H9 (cell line): ENCODE measurements at regions not wholly inside any gene's neighbourhood (a gene's known extent, or its start where the extent isn't known, plus 50 kb on each side); places are given as distances from the start of the nearest gene placed in this dataset.

Source experiments
- DNase-seq: peaks from one replicate; pipeline ENCODE4 v3.0.0-alpha.2; 2017
- H2AFZ ChIP-seq: one replicate; pipeline ENCODE4 v1.6.1; 2013; ENCODE audit warnings: mild to moderate bottlenecking, low read length, control low read depth, moderate library complexity
- H2AK5ac ChIP-seq: 2 replicates; pipeline ENCODE4 v1.6.1; 2013; ENCODE audit warnings: low read length, control low read depth, mixed read lengths; ENCODE audit not compliant: insufficient read length
- H2BK120ac ChIP-seq: one replicate; pipeline ENCODE4 v1.6.1; 2013; ENCODE audit warnings: low read depth, mild to moderate bottlenecking, low read length, control low read depth, inconsistent platforms; ENCODE audit not compliant: poor library complexity, severe bottlenecking
- H2BK12ac ChIP-seq: 2 replicates; pipeline ENCODE4 v1.6.1; 2013; ENCODE audit warnings: low read length, control low read depth, mixed read lengths, low read depth; ENCODE audit not compliant: insufficient read length
- H2BK15ac ChIP-seq: 2 replicates; pipeline ENCODE4 v1.6.1; 2013; ENCODE audit warnings: low read depth, low read length, control low read depth
- H2BK20ac ChIP-seq: one replicate; pipeline ENCODE4 v1.6.1; 2013; ENCODE audit warnings: low read depth, mild to moderate bottlenecking, low read length, control low read depth, inconsistent platforms; ENCODE audit not compliant: poor library complexity, severe bottlenecking
- H2BK5ac ChIP-seq: 2 replicates; pipeline ENCODE4 v1.6.1; 2013; ENCODE audit warnings: low read length, control low read depth, mixed read lengths; ENCODE audit not compliant: insufficient read length
- H3K14ac ChIP-seq: 2 replicates; pipeline ENCODE4 v1.6.1; 2013; ENCODE audit warnings: low read length, control low read depth; ENCODE audit not compliant: insufficient read depth
- H3K18ac ChIP-seq: 2 replicates; pipeline ENCODE4 v1.6.1; 2013; ENCODE audit warnings: low read depth, mild to moderate bottlenecking, mixed read lengths, low read length, control low read depth; ENCODE audit not compliant: insufficient read length
- H3K23ac ChIP-seq: 2 replicates; pipeline ENCODE4 v1.6.1; 2013; ENCODE audit warnings: low read length, control low read depth, mixed read lengths, low read depth; ENCODE audit not compliant: insufficient read length
- H3K23me2 ChIP-seq: 2 replicates; pipeline ENCODE4 v1.6.1; 2013; ENCODE audit warnings: low read depth, mild to moderate bottlenecking, mixed read lengths, low read length, control low read depth; ENCODE audit not compliant: insufficient read length, poor library complexity, severe bottlenecking
- H3K27ac ChIP-seq: 2 replicates; pipeline ENCODE4 v1.5.1; 2013; ENCODE audit warnings: low read length, control low read depth, mixed read lengths, low read depth; ENCODE audit not compliant: insufficient read length
- H3K27me3 ChIP-seq: 2 replicates; pipeline ENCODE4 v1.6.1; 2013; ENCODE audit warnings: low read length, control low read depth, inconsistent platforms; ENCODE audit not compliant: insufficient read depth
- H3K4ac ChIP-seq: 2 replicates; pipeline ENCODE4 v1.6.1; 2013; ENCODE audit warnings: low read depth, mild to moderate bottlenecking, control low read depth, inconsistent platforms, low read length, moderate library complexity
- H3K4me1 ChIP-seq: 2 replicates; pipeline ENCODE4 v1.6.1; 2013; ENCODE audit warnings: low read length, control low read depth, inconsistent platforms; ENCODE audit not compliant: insufficient read depth
- H3K4me2 ChIP-seq: 2 replicates; pipeline ENCODE4 v1.6.1; 2013; ENCODE audit warnings: low read length, control low read depth, mixed read lengths; ENCODE audit not compliant: insufficient read length, insufficient read depth
- H3K56ac ChIP-seq: 2 replicates; pipeline ENCODE4 v1.6.1; 2013; ENCODE audit warnings: low read depth, mild to moderate bottlenecking, mixed read lengths, low read length, control low read depth; ENCODE audit not compliant: insufficient read length
- H3K79me1 ChIP-seq: 2 replicates; pipeline ENCODE4 v1.6.1; 2013; ENCODE audit warnings: low read depth, mild to moderate bottlenecking, moderate library complexity, low read length, control low read depth, inconsistent platforms; ENCODE audit not compliant: insufficient read depth, poor library complexity, severe bottlenecking
- H3K79me2 ChIP-seq: 2 replicates; pipeline ENCODE4 v1.6.1; 2013; ENCODE audit warnings: low read length, control low read depth, inconsistent platforms; ENCODE audit not compliant: insufficient read depth
- H3K9ac ChIP-seq: 2 replicates; pipeline ENCODE4 v1.6.1; 2013; ENCODE audit warnings: low read length, control low read depth, mixed read lengths; ENCODE audit not compliant: insufficient read length; ENCODE audit errors: extremely low read depth
- H3K9me3 ChIP-seq: one replicate; pipeline ENCODE4 v1.6.1; 2013; ENCODE audit warnings: low read depth, low read length, inconsistent platforms; ENCODE audit not compliant: control insufficient read depth
- H3T11ph ChIP-seq: one replicate; pipeline ENCODE4 v1.6.1; 2013; ENCODE audit warnings: mild to moderate bottlenecking, low read length, control low read depth, inconsistent platforms
- H4K20me1 ChIP-seq: one replicate; pipeline ENCODE4 v1.6.1; 2013; ENCODE audit not compliant: control insufficient read depth, insufficient read length, insufficient read depth
- H4K5ac ChIP-seq: 2 replicates; pipeline ENCODE4 v1.6.1; 2013; ENCODE audit warnings: low read depth, mild to moderate bottlenecking, mixed read lengths, low read length, control low read depth; ENCODE audit not compliant: insufficient read length
- H4K8ac ChIP-seq: replicated peaks from 2 replicates; pipeline ENCODE4 v1.6.1; 2013; ENCODE audit warnings: low read length, control low read depth, mixed read lengths, low read depth; ENCODE audit not compliant: insufficient read length
- H4K91ac ChIP-seq: 2 replicates; pipeline ENCODE4 v1.6.1; 2013; ENCODE audit warnings: low read depth, mild to moderate bottlenecking, moderate library complexity, mixed read lengths, low read length, control low read depth; ENCODE audit not compliant: insufficient read length
- H3K27ac Mint-ChIP-seq, 3 experiments: 2 replicates in 2 of 3; 3 replicates in 1 of 3; pipeline ENCODE4 v1.8.0; 2020 to 2021; ENCODE audit warnings: mixed read lengths in 3 of 3, mild to moderate bottlenecking in 1 of 3, moderate library complexity in 1 of 3
- H3K27me3 Mint-ChIP-seq: 2 replicates; pipeline ENCODE4 v1.8.0; 2021; ENCODE audit warnings: low read depth, mild to moderate bottlenecking, moderate library complexity, mixed read lengths
- H3K36me3 Mint-ChIP-seq, 3 experiments: 2 replicates in 2 of 3; 3 replicates in 1 of 3; pipeline ENCODE4 v1.8.0; 2020 to 2021; ENCODE audit warnings: low read depth in 3 of 3, mixed read lengths in 3 of 3; ENCODE audit not compliant: insufficient read depth in 1 of 3
- H3K4me1 Mint-ChIP-seq, 2 experiments: 2 replicates each; pipeline ENCODE4 v1.8.0; 2020; ENCODE audit warnings: mixed read lengths in 2 of 2
- H3K4me3 Mint-ChIP-seq, 2 experiments: 2 replicates in 1 of 2; 3 replicates in 1 of 2; pipeline ENCODE4 v1.8.0; 2020 to 2021; ENCODE audit warnings: mild to moderate bottlenecking in 2 of 2, mixed read lengths in 2 of 2, moderate library complexity in 1 of 2
- H3K9me3 Mint-ChIP-seq, 2 experiments: 2 replicates in 1 of 2; 3 replicates in 1 of 2; pipeline ENCODE4 v1.8.0; 2020; ENCODE audit warnings: mild to moderate bottlenecking in 2 of 2, mixed read lengths in 2 of 2, moderate library complexity in 1 of 2
- WGBS: extraction: QIAGEN DNeasy Blood & Tissue Kit; methylation state at CpG from one replicate; pipeline ENCODE4 v1.1.7; 2013; ENCODE audit warnings: missing lambda C conversion rate, low lambda C conversion rate, mixed read lengths; ENCODE audit not compliant: insufficient read length; ENCODE audit errors: extremely low coverage; 5-methylcytosine and 5-hydroxymethylcytosine counted together
- TF ChIP-seq, protein P1 (sequence below): fragments of 200-600 bp; sonication (generic); conservative IDR thresholded peaks from 3 replicates; pipeline ENCODE4 v1.8.0; 2021; ENCODE audit warnings: antibody characterized with exemption, mild to moderate bottlenecking

- Mint-ChIP-seq H3K4me3 (no peak overlapping the region), H3K36me3 (peaks cover 0 to 2% (median 0%) of the 10 kb centered on the region in 3 experiments; a peak in 1 of 7 replicates), H3K9me3 (peaks cover 0 to 3% of the 10 kb centered on the region in 2 experiments; a peak in 2 of 5 replicates), H3K27me3 (peaks cover 26% of the 10 kb centered on the region), H3K4me1 (peaks cover 0 to 21% of the 10 kb centered on the region in 2 experiments; a peak in 3 of 4 replicates), H3K27ac (no peak overlapping the region)
- Histone ChIP-seq H3K4ac (no peak overlapping the region), H2BK15ac (no peak overlapping the region), H3K4me2 (no peak overlapping the region), H4K91ac (no peak overlapping the region), H3K23me2 (no peaks in the 10 kb centered on the region), H3K56ac (no peak overlapping the region), H2AFZ (no peak overlapping the region), H2BK12ac (no peak overlapping the region), H3K27ac (no peak overlapping the region), H3K14ac (no peak overlapping the region), H3K9ac (no peak overlapping the region), H3K18ac (no peak overlapping the region), H3K27me3 (no peaks in the 10 kb centered on the region), H3K9me3 (no peaks in the 10 kb centered on the region), H2BK120ac (no peak overlapping the region), H3K79me2 (no peaks in the 10 kb centered on the region), H4K8ac (no peak overlapping the region), H3K79me1 (no peaks in the 10 kb centered on the region), H2BK5ac (no peak overlapping the region), H2AK5ac (no peak overlapping the region), H3T11ph (no peak overlapping the region), H3K23ac (no peak overlapping the region), H3K4me1 (no peaks in the 10 kb centered on the region), H2BK20ac (no peak overlapping the region), H4K20me1 (no peaks in the 10 kb centered on the region), H4K5ac (no peak overlapping the region)
- TF ChIP-seq, protein P1, sequence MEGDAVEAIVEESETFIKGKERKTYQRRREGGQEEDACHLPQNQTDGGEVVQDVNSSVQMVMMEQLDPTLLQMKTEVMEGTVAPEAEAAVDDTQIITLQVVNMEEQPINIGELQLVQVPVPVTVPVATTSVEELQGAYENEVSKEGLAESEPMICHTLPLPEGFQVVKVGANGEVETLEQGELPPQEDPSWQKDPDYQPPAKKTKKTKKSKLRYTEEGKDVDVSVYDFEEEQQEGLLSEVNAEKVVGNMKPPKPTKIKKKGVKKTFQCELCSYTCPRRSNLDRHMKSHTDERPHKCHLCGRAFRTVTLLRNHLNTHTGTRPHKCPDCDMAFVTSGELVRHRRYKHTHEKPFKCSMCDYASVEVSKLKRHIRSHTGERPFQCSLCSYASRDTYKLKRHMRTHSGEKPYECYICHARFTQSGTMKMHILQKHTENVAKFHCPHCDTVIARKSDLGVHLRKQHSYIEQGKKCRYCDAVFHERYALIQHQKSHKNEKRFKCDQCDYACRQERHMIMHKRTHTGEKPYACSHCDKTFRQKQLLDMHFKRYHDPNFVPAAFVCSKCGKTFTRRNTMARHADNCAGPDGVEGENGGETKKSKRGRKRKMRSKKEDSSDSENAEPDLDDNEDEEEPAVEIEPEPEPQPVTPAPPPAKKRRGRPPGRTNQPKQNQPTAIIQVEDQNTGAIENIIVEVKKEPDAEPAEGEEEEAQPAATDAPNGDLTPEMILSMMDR: no peak
- DNase-seq: no peak
- WGBS: no CpG with 5 or more reads among the region's 13 CpGs
These were observed 91.4 kb upstream of the NEURL1B start for GRCh38 chr5:172549696-172550095.
